IMR-90 (cell line): ENCODE measurements at regions not wholly inside any gene's neighbourhood (a gene's known extent, or its start where the extent isn't known, plus 50 kb on each side); places are given as distances from the start of the nearest gene placed in this dataset.

ENCODE experiments used
- ATAC-seq: fragments of 200-7000 bp; cut with Tn5 transposase; 2 replicates; pipeline ENCODE4 v1.9.1; 2020; ENCODE audit warnings: low read depth, mild to moderate bottlenecking, moderate library complexity
- BruUV-seq: library from RNA; stranded (reverse); fragments of 400-500 nt; replicated peaks from 2 replicates; lab custom pipeline; 2021; lab: Mats Ljungman, UMichigan
- CTCF ChIA-PET: fragments of 300-600 bp; formaldehyde crosslinking; extraction: SDS; loops from one replicate; lab custom pipeline; 2021; ENCODE audit warnings: antibody characterized with exemption; lab: Yijun Ruan, JAX
- POLR2A ChIA-PET: fragments of 300-600 bp; sonication (Branson Sonifier 250); formaldehyde crosslinking; loops from one replicate; lab custom pipeline; 2022; ENCODE audit warnings: antibody characterized with exemption; ENCODE audit not compliant: unreplicated experiment; lab: Charles Lee
- DNase-seq: peaks from one replicate; pipeline ENCODE4 v3.0.0; 2013
- H2AFZ ChIP-seq: replicated peaks from 2 replicates; pipeline ENCODE3; 2013; ENCODE audit warnings: low read length, mild to moderate bottlenecking; ENCODE audit not compliant: poor library complexity
- H2AK5ac ChIP-seq: 2 replicates; pipeline ENCODE4 v1.6.1; 2013; ENCODE audit warnings: low read depth, low read length, inconsistent platforms
- H2AK9ac ChIP-seq: replicated peaks from 2 replicates; pipeline ENCODE3; 2013; ENCODE audit warnings: mild to moderate bottlenecking, low read depth, low read length, moderate library complexity; ENCODE audit not compliant: poor library complexity
- H2BK120ac ChIP-seq: 2 replicates; pipeline ENCODE4 v1.6.1; 2013; ENCODE audit warnings: low read depth, low read length, inconsistent platforms
- H2BK15ac ChIP-seq: 3 replicates; pipeline ENCODE4 v1.6.1; 2013; ENCODE audit warnings: low read depth, low read length, inconsistent platforms
- H2BK20ac ChIP-seq: 2 replicates; pipeline ENCODE4 v1.6.1; 2013; ENCODE audit warnings: low read depth, mild to moderate bottlenecking, inconsistent platforms, low read length, moderate library complexity
- H2BK5ac ChIP-seq: 2 replicates; pipeline ENCODE4 v1.6.1; 2013; ENCODE audit warnings: mild to moderate bottlenecking, low read depth, low read length, inconsistent platforms; ENCODE audit not compliant: poor library complexity, severe bottlenecking
- H3K14ac ChIP-seq: replicated peaks from 2 replicates; pipeline ENCODE4 v1.6.1; 2013; ENCODE audit warnings: low read depth, low read length, inconsistent platforms
- H3K18ac ChIP-seq: 2 replicates; pipeline ENCODE4 v1.6.1; 2013; ENCODE audit warnings: low read depth, low read length, control low read depth
- H3K23ac ChIP-seq: 2 replicates; pipeline ENCODE4 v1.6.1; 2013; ENCODE audit warnings: low read depth, low read length, inconsistent platforms
- H3K27ac ChIP-seq: 2 replicates; pipeline ENCODE4 v1.5.1; 2013; ENCODE audit warnings: mild to moderate bottlenecking, control low read depth, low read length; ENCODE audit not compliant: insufficient read depth
- H3K27me3 ChIP-seq: 2 replicates; pipeline ENCODE4 v1.6.1; 2013; ENCODE audit warnings: low read length; ENCODE audit not compliant: control insufficient read depth, insufficient read depth
- H3K36me3 ChIP-seq: 2 replicates; pipeline ENCODE4 v1.6.1; 2013; ENCODE audit warnings: low read length, mixed read lengths; ENCODE audit not compliant: control insufficient read depth, insufficient read depth
- H3K4ac ChIP-seq: 2 replicates; pipeline ENCODE4 v1.6.1; 2013; ENCODE audit warnings: low read depth, low read length, inconsistent platforms
- H3K4me1 ChIP-seq: 2 replicates; pipeline ENCODE4 v1.6.1; 2013; ENCODE audit warnings: low read length, mixed read lengths; ENCODE audit not compliant: control insufficient read depth, insufficient read depth
- H3K4me2 ChIP-seq: 2 replicates; pipeline ENCODE4 v1.6.1; 2013; ENCODE audit warnings: low read depth, mild to moderate bottlenecking, control low read depth, low read length, moderate library complexity
- H3K4me3 ChIP-seq: 2 replicates; pipeline ENCODE4 v1.5.1; 2013; ENCODE audit warnings: low read depth, mild to moderate bottlenecking, control low read depth, low read length, moderate library complexity; ENCODE audit not compliant: insufficient read depth
- H3K56ac ChIP-seq: 2 replicates; pipeline ENCODE4 v1.6.1; 2013; ENCODE audit warnings: low read length, inconsistent platforms; ENCODE audit not compliant: insufficient read depth; ENCODE audit errors: extremely low read depth
- H3K79me1 ChIP-seq, 2 experiments: 2 replicates each; pipeline ENCODE4 v1.6.1; 2013; ENCODE audit warnings: low read length in 2 of 2, inconsistent platforms in 1 of 2, low read depth in 1 of 2
- H3K9ac ChIP-seq: 2 replicates; pipeline ENCODE4 v1.6.1; 2013; ENCODE audit warnings: low read depth, low read length, control low read depth
- H3K9me1 ChIP-seq: 2 replicates; pipeline ENCODE4 v1.6.1; 2013; ENCODE audit warnings: low read length, inconsistent platforms; ENCODE audit not compliant: insufficient read depth
- H3K9me3 ChIP-seq: 2 replicates; pipeline ENCODE4 v1.6.1; 2013; ENCODE audit warnings: low read length; ENCODE audit not compliant: control insufficient read depth, insufficient read depth
- H4K20me1 ChIP-seq: 2 replicates; pipeline ENCODE4 v1.6.1; 2013; ENCODE audit warnings: low read length, inconsistent platforms; ENCODE audit not compliant: insufficient read depth
- H4K5ac ChIP-seq: 2 replicates; pipeline ENCODE4 v1.6.1; 2013; ENCODE audit warnings: mild to moderate bottlenecking, low read depth, low read length, control low read depth
- H4K8ac ChIP-seq, 2 experiments: 2 replicates each; pipeline ENCODE4 v1.6.1; 2013; ENCODE audit warnings: low read depth in 2 of 2, low read length in 2 of 2, control low read depth in 1 of 2, inconsistent platforms in 1 of 2
- H4K91ac ChIP-seq: 2 replicates; pipeline ENCODE4 v1.6.1; 2013; ENCODE audit warnings: low read depth, low read length, inconsistent platforms; ENCODE audit not compliant: insufficient read depth
- BHLHE40 ChIP-seq: fragments of 150-350 bp; IDR thresholded peaks from 2 replicates; pipeline ENCODE4 v1.6.1; 2016; ENCODE audit warnings: mild to moderate bottlenecking, low read depth, low read length
- CEBPB ChIP-seq: IDR thresholded peaks from 2 replicates; pipeline ENCODE4 v1.6.1; 2012; ENCODE audit warnings: low read depth, low read length, improper control_type of control experiment
- ELK1 ChIP-seq: fragments of 150-350 bp; IDR thresholded peaks from 2 replicates; pipeline ENCODE4 v1.6.1; 2016; ENCODE audit warnings: low read depth, mild to moderate bottlenecking, low read length, moderate library complexity, borderline replicate concordance
- FOS ChIP-seq: fragments of 150-350 bp; IDR thresholded peaks from 2 replicates; pipeline ENCODE4 v1.6.1; 2016; ENCODE audit warnings: low read depth, low read length
- MAZ ChIP-seq: IDR thresholded peaks from 2 replicates; pipeline ENCODE4 v1.6.1; 2012; ENCODE audit warnings: low read depth, mild to moderate bottlenecking, low read length, improper control_type of control experiment, moderate library complexity, borderline replicate concordance
- MXI1 ChIP-seq: IDR thresholded peaks from 2 replicates; pipeline ENCODE4 v1.6.1; 2012; ENCODE audit warnings: low read depth, mild to moderate bottlenecking, low read length, moderate library complexity, borderline replicate concordance
- NFE2L2 ChIP-seq: fragments of 150-350 bp; IDR thresholded peaks from 2 replicates; pipeline ENCODE4 v1.6.1; 2016; ENCODE audit warnings: low read depth, mild to moderate bottlenecking, low read length
- POLR2A ChIP-seq: IDR thresholded peaks from 2 replicates; pipeline ENCODE4 v1.6.1; 2012; ENCODE audit warnings: mild to moderate bottlenecking, low read depth, low read length
- RAD21 ChIP-seq: IDR thresholded peaks from 2 replicates; pipeline ENCODE4 v1.6.1; 2012; ENCODE audit warnings: low read length, improper control_type of control experiment
- RCOR1 ChIP-seq: IDR thresholded peaks from 2 replicates; pipeline ENCODE4 v1.6.1; 2012; ENCODE audit warnings: mild to moderate bottlenecking, low read length, improper control_type of control experiment; ENCODE audit not compliant: insufficient replicate concordance
- RFX5 ChIP-seq: IDR thresholded peaks from 2 replicates; pipeline ENCODE4 v1.8.0; 2012; ENCODE audit warnings: low read depth, mild to moderate bottlenecking, low read length, moderate library complexity
- WGBS, 2 experiments: methylation state at CpG; one replicate each; pipeline versions ENCODE4 v1.1.5 to v1.1.7; 2013; ENCODE audit warnings: missing lambda C conversion rate in 2 of 2; ENCODE audit not compliant: insufficient read length in 1 of 2; ENCODE audit errors: extremely low coverage in 2 of 2; 5-methylcytosine and 5-hydroxymethylcytosine counted together
- dilution Hi-C: fragments of 300-500 bp; cut with HindIII; formaldehyde crosslinking; loops from one replicate; pipeline ENCODE4 v1.14.3; 2018; ENCODE audit warnings: low sequenced_read_pairs; ENCODE audit not compliant: unreplicated experiment
- in situ Hi-C: fragments of 300-500 bp; cut with MboI; formaldehyde crosslinking; loops from 3 replicates; pipeline ENCODE4 v1.14.3; 2019; ENCODE audit warnings: low sequenced_read_pairs, inconsistent platforms, mixed read lengths
- intact Hi-C: fragments of 100-400 bp; cut with micrococcal nuclease; formaldehyde crosslinking; loops from 2 replicates; pipeline ENCODE4 v1.10.0; 2022

GRCh38 chr20:50373674-50374286 lies 136.4 kb upstream of the PTPN1 start:
- H3K9me3 ChIP-seq, result no peaks in the 10 kb centered on the region
- TF ChIP-seq NFE2L2 (no peak), POLR2A (no peak), CEBPB (no peak), ELK1 (no peak), BHLHE40 (no peak), MXI1 (no peak), FOS (no peak), RAD21 (no peak), RCOR1 (no peak), RFX5 (no peak), MAZ (no peak)
- no peak overlapping the region for H4K91ac ChIP-seq
- H3K36me3 ChIP-seq, result no peaks in the 10 kb centered on the region
- BruUV-seq, result no TSS peak
- no peak overlapping the region for H3K9ac ChIP-seq
- WGBS, 2 experiments, result 0% methylated on average over 1 of the region's 7 CpGs; no CpG with 5 or more reads in 1 of the 2 experiments
- no peak overlapping the region for H3K56ac ChIP-seq
- H4K8ac ChIP-seq, result no peak overlapping the region
- H3K4me1 ChIP-seq, result peaks cover 13% of the 10 kb centered on the region
- dilution Hi-C loops, result no loop called here
- no peaks in the 10 kb centered on the region for H3K27me3 ChIP-seq
- intact Hi-C loops, result no loop called here
- H3K27ac ChIP-seq, result no peak overlapping the region
- no peak overlapping the region for H4K5ac ChIP-seq
- H2BK20ac ChIP-seq, result peak overlapping the region; percentile 71; the same call in 1 of the 2 replicates
- H3K9me1 ChIP-seq, result no peaks in the 10 kb centered on the region
- H3K4me3 ChIP-seq, result no peak overlapping the region
- H2BK5ac ChIP-seq, result no peak overlapping the region
- in situ Hi-C loops, result no loop called here
- H2BK120ac ChIP-seq, result no peak overlapping the region
- ATAC-seq (no peak), DNase-seq (no peak)
- H3K14ac ChIP-seq, result no peak overlapping the region; the same call in 1 of the 2 replicates
- peak overlapping the region; percentile 59 for H3K4ac ChIP-seq
- H2AK9ac ChIP-seq, result no peak overlapping the region
- no peak overlapping the region for H3K4me2 ChIP-seq
- H2AFZ ChIP-seq, result peak overlapping the region; percentile 1
- ChIA-PET CTCF (no interaction called here), POLR2A (no interaction called here)
- H4K20me1 ChIP-seq, result no peaks in the 10 kb centered on the region
- H3K18ac ChIP-seq, result no peak overlapping the region
- peak overlapping the region; percentile 48; the same call in 1 of the 3 replicates for H2BK15ac ChIP-seq
- no peak overlapping the region for H3K23ac ChIP-seq
- peak overlapping the region; percentile 48 for H2AK5ac ChIP-seq
- H3K79me1 ChIP-seq, result no peaks in the 10 kb centered on the region
